ENCODE measurements at regions not wholly inside any gene's neighbourhood (a gene's known extent, or its start where the extent isn't known, plus 50 kb on each side); places are given as distances from the start of the nearest gene placed in this dataset.

- Histone ChIP-seq H2AFZ (ENCODE audit: insufficient read depth, low read length, poor library complexity) (no peak overlapping the region), H2BK120ac (ENCODE audit: insufficient read depth, low read length, poor library complexity) (no peak overlapping the region), H4K8ac (ENCODE audit: low read depth, low read length) (no peak overlapping the region), H3K9me3 (ENCODE audit: insufficient read depth, low read depth, low read length) (peaks cover 2% of the 10 kb centered on the region), H3K4me2 (ENCODE audit: low read length) (no peak overlapping the region), H3K9ac (ENCODE audit: low read length) (no peak overlapping the region), H3K4me1 (ENCODE audit: control insufficient read depth in 1 of 2, insufficient read depth in 2 of 2, low read length in 2 of 2) (peaks cover 6 to 8% of the 10 kb centered on the region in 2 experiments), H3K14ac (ENCODE audit: low read length) (no peak overlapping the region), H2BK12ac (ENCODE audit: low read length) (no peak overlapping the region), H3K18ac (ENCODE audit: low read length) (no peak overlapping the region), H3K27ac (ENCODE audit: low read depth, low read length) (no peak overlapping the region), H3K4ac (ENCODE audit: low read depth, low read length) (no peak overlapping the region), H3K79me2 (ENCODE audit: control insufficient read depth, insufficient read depth, low read length, poor library complexity) (no peaks in the 10 kb centered on the region), H3K27me3 (ENCODE audit: insufficient read depth, low read length) (no peaks in the 10 kb centered on the region), H2AK5ac (ENCODE audit: low read length) (no peak overlapping the region), H3K23ac (ENCODE audit: low read length) (no peak overlapping the region), H2BK5ac (ENCODE audit: low read depth, low read length, poor library complexity) (no peak overlapping the region), H3K79me1 (ENCODE audit: low read length) (peaks cover 7% of the 10 kb centered on the region), H3K36me3 (ENCODE audit: control insufficient read depth in 1 of 2, insufficient read depth in 2 of 2, low read length in 2 of 2) (no peaks in the 10 kb centered on the region), H4K12ac (ENCODE audit: low read depth, low read length) (no peak overlapping the region), H3K4me3 (ENCODE audit: low read depth, low read length) (no peak overlapping the region), H4K91ac (ENCODE audit: low read depth, low read length) (no peak overlapping the region)
- DNase-seq = peak; percentile 35 to 57
- no CpG with 5 or more reads among the region's 12 CpGs for WGBS (ENCODE audit: extremely low coverage, insufficient coverage, insufficient read length)
Measured at GRCh38 chr6:6806844-6807518, 218.5 kb downstream of the LY86 start.

- H3K4me2 ChIP-seq (ENCODE audit: low read length) = no peak overlapping the region
- H4K12ac ChIP-seq (ENCODE audit: low read depth, low read length) = no peak overlapping the region
- no peak overlapping the region for H2BK120ac ChIP-seq (ENCODE audit: insufficient read depth, low read length, poor library complexity)
- H3K9ac ChIP-seq (ENCODE audit: low read length) = no peak overlapping the region
- no peak overlapping the region for H2BK5ac ChIP-seq (ENCODE audit: low read depth, low read length, poor library complexity)
- no peak overlapping the region for H2AFZ ChIP-seq (ENCODE audit: insufficient read depth, low read length, poor library complexity)
- H4K8ac ChIP-seq (ENCODE audit: low read depth, low read length) = no peak overlapping the region
- H4K91ac ChIP-seq (ENCODE audit: low read depth, low read length) = no peak overlapping the region
- H3K23ac ChIP-seq (ENCODE audit: low read length) = no peak overlapping the region
- WGBS (ENCODE audit: extremely low coverage, insufficient coverage, insufficient read length) = no CpG with 5 or more reads among the region's 5 CpGs
- H3K36me3 ChIP-seq (ENCODE audit: control insufficient read depth in 1 of 2, insufficient read depth in 2 of 2, low read length in 2 of 2) = no peaks in the 10 kb centered on the region
- H3K4ac ChIP-seq (ENCODE audit: low read depth, low read length) = no peak overlapping the region
- H3K4me1 ChIP-seq (ENCODE audit: control insufficient read depth in 1 of 2, insufficient read depth in 2 of 2, low read length in 2 of 2) = peaks cover 5 to 8% of the 10 kb centered on the region in 2 experiments
- no peak for DNase-seq
- no peak overlapping the region for H2AK5ac ChIP-seq (ENCODE audit: low read length)
- H3K79me1 ChIP-seq (ENCODE audit: low read length) = peaks cover 5% of the 10 kb centered on the region
- H3K9me3 ChIP-seq (ENCODE audit: insufficient read depth, low read depth, low read length) = peaks cover 2% of the 10 kb centered on the region
- H3K18ac ChIP-seq (ENCODE audit: low read length) = no peak overlapping the region
- no peak overlapping the region for H3K4me3 ChIP-seq (ENCODE audit: low read depth, low read length)
- H3K27ac ChIP-seq (ENCODE audit: low read depth, low read length) = no peak overlapping the region
- no peaks in the 10 kb centered on the region for H3K27me3 ChIP-seq (ENCODE audit: insufficient read depth, low read length)
- no peak overlapping the region for H3K14ac ChIP-seq (ENCODE audit: low read length)
- H2BK12ac ChIP-seq (ENCODE audit: low read length) = no peak overlapping the region
- no peaks in the 10 kb centered on the region for H3K79me2 ChIP-seq (ENCODE audit: control insufficient read depth, insufficient read depth, low read length, poor library complexity)
Measured at GRCh38 chr6:6808343-6808742, 219.8 kb downstream of the LY86 start.

GRCh38 chr6:6808915-6809314 lies 220.4 kb downstream of the LY86 start:
- H3K23ac ChIP-seq (ENCODE audit: low read length) = no peak overlapping the region
- DNase-seq = no peak
- no CpG with 5 or more reads among the region's 4 CpGs for WGBS (ENCODE audit: extremely low coverage, insufficient coverage, insufficient read length)
- no peak overlapping the region for H2BK12ac ChIP-seq (ENCODE audit: low read length)
- H3K4ac ChIP-seq (ENCODE audit: low read depth, low read length) = no peak overlapping the region
- no peak overlapping the region for H3K9ac ChIP-seq (ENCODE audit: low read length)
- H2AK5ac ChIP-seq (ENCODE audit: low read length) = no peak overlapping the region
- peaks cover 3% of the 10 kb centered on the region for H3K79me1 ChIP-seq (ENCODE audit: low read length)
- H3K18ac ChIP-seq (ENCODE audit: low read length) = no peak overlapping the region
- no peak overlapping the region for H2BK5ac ChIP-seq (ENCODE audit: low read depth, low read length, poor library complexity)
- H2BK120ac ChIP-seq (ENCODE audit: insufficient read depth, low read length, poor library complexity) = no peak overlapping the region
- H2AFZ ChIP-seq (ENCODE audit: insufficient read depth, low read length, poor library complexity) = no peak overlapping the region
- peaks cover 2% of the 10 kb centered on the region for H3K9me3 ChIP-seq (ENCODE audit: insufficient read depth, low read depth, low read length)
- H3K14ac ChIP-seq (ENCODE audit: low read length) = no peak overlapping the region
- H3K36me3 ChIP-seq (ENCODE audit: control insufficient read depth in 1 of 2, insufficient read depth in 2 of 2, low read length in 2 of 2) = no peaks in the 10 kb centered on the region
- no peaks in the 10 kb centered on the region for H3K27me3 ChIP-seq (ENCODE audit: insufficient read depth, low read length)
- no peak overlapping the region for H4K91ac ChIP-seq (ENCODE audit: low read depth, low read length)
- H4K12ac ChIP-seq (ENCODE audit: low read depth, low read length) = no peak overlapping the region
- peaks cover 3 to 6% of the 10 kb centered on the region in 2 experiments for H3K4me1 ChIP-seq (ENCODE audit: control insufficient read depth in 1 of 2, insufficient read depth in 2 of 2, low read length in 2 of 2)
- no peak overlapping the region for H3K4me2 ChIP-seq (ENCODE audit: low read length)
- H3K27ac ChIP-seq (ENCODE audit: low read depth, low read length) = no peak overlapping the region
- no peak overlapping the region for H4K8ac ChIP-seq (ENCODE audit: low read depth, low read length)
- no peak overlapping the region for H3K4me3 ChIP-seq (ENCODE audit: low read depth, low read length)
- H3K79me2 ChIP-seq (ENCODE audit: control insufficient read depth, insufficient read depth, low read length, poor library complexity) = no peaks in the 10 kb centered on the region

- no peak overlapping the region for H4K8ac ChIP-seq (ENCODE audit: low read depth, low read length)
- H2AFZ ChIP-seq (ENCODE audit: insufficient read depth, low read length, poor library complexity) = no peak overlapping the region
- H3K14ac ChIP-seq (ENCODE audit: low read length) = no peak overlapping the region
- DNase-seq = no peak
- no peak overlapping the region for H3K23ac ChIP-seq (ENCODE audit: low read length)
- no peak overlapping the region for H4K12ac ChIP-seq (ENCODE audit: low read depth, low read length)
- peaks cover 3 to 4% of the 10 kb centered on the region in 2 experiments for H3K4me1 ChIP-seq (ENCODE audit: control insufficient read depth in 1 of 2, insufficient read depth in 2 of 2, low read length in 2 of 2)
- no peaks in the 10 kb centered on the region for H3K36me3 ChIP-seq (ENCODE audit: control insufficient read depth in 1 of 2, insufficient read depth in 2 of 2, low read length in 2 of 2)
- no peak overlapping the region for H2BK120ac ChIP-seq (ENCODE audit: insufficient read depth, low read length, poor library complexity)
- no peak overlapping the region for H2BK12ac ChIP-seq (ENCODE audit: low read length)
- no peaks in the 10 kb centered on the region for H3K79me2 ChIP-seq (ENCODE audit: control insufficient read depth, insufficient read depth, low read length, poor library complexity)
- no CpG with 5 or more reads among the region's 6 CpGs for WGBS (ENCODE audit: extremely low coverage, insufficient coverage, insufficient read length)
- no peak overlapping the region for H3K4me3 ChIP-seq (ENCODE audit: low read depth, low read length)
- no peak overlapping the region for H3K18ac ChIP-seq (ENCODE audit: low read length)
- H3K9me3 ChIP-seq (ENCODE audit: insufficient read depth, low read depth, low read length) = peaks cover 2% of the 10 kb centered on the region
- no peaks in the 10 kb centered on the region for H3K27me3 ChIP-seq (ENCODE audit: insufficient read depth, low read length)
- no peak overlapping the region for H3K4me2 ChIP-seq (ENCODE audit: low read length)
- H2BK5ac ChIP-seq (ENCODE audit: low read depth, low read length, poor library complexity) = no peak overlapping the region
- no peak overlapping the region for H3K27ac ChIP-seq (ENCODE audit: low read depth, low read length)
- H3K9ac ChIP-seq (ENCODE audit: low read length) = no peak overlapping the region
- peak overlapping the region; percentile 4 for H4K91ac ChIP-seq (ENCODE audit: low read depth, low read length)
- no peak overlapping the region for H3K4ac ChIP-seq (ENCODE audit: low read depth, low read length)
- H2AK5ac ChIP-seq (ENCODE audit: low read length) = no peak overlapping the region
- H3K79me1 ChIP-seq (ENCODE audit: low read length) = no peaks in the 10 kb centered on the region
Measured at GRCh38 chr6:6810727-6811126, 222.2 kb downstream of the LY86 start.
